Kidney epithelial cell (primary cell): ENCODE measurements at regions not wholly inside any gene's neighbourhood (a gene's known extent, or its start where the extent isn't known, plus 50 kb on each side); places are given as distances from the start of the nearest gene placed in this dataset.
A peak's percentile ranks its signal among the peaks of the same experiment; 100 is the strongest.

Experiments
- DNase-seq: peaks from one replicate; pipeline ENCODE4 v3.0.0-alpha.2; 2010; ENCODE audit warnings: low read depth
- H3K27me3 ChIP-seq: 2 replicates; pipeline ENCODE4 v1.6.0; 2011; ENCODE audit warnings: low read length; ENCODE audit not compliant: control insufficient read depth, insufficient read depth
- H3K36me3 ChIP-seq: 2 replicates; pipeline ENCODE4 v1.5.1; 2011; ENCODE audit warnings: low read length; ENCODE audit not compliant: control insufficient read depth, insufficient read depth
- H3K4me3 ChIP-seq: 2 replicates; pipeline ENCODE4 v1.5.1; 2011; ENCODE audit warnings: low read depth, mild to moderate bottlenecking, control low read depth, low read length
- TF ChIP-seq, protein P1 (sequence below): IDR thresholded peaks from 2 replicates; pipeline ENCODE4 v1.5.1; 2011; ENCODE audit warnings: mild to moderate bottlenecking, moderate library complexity, low read length, control low read depth, inconsistent platforms; ENCODE audit not compliant: insufficient read depth, poor library complexity, severe bottlenecking

DNA sequence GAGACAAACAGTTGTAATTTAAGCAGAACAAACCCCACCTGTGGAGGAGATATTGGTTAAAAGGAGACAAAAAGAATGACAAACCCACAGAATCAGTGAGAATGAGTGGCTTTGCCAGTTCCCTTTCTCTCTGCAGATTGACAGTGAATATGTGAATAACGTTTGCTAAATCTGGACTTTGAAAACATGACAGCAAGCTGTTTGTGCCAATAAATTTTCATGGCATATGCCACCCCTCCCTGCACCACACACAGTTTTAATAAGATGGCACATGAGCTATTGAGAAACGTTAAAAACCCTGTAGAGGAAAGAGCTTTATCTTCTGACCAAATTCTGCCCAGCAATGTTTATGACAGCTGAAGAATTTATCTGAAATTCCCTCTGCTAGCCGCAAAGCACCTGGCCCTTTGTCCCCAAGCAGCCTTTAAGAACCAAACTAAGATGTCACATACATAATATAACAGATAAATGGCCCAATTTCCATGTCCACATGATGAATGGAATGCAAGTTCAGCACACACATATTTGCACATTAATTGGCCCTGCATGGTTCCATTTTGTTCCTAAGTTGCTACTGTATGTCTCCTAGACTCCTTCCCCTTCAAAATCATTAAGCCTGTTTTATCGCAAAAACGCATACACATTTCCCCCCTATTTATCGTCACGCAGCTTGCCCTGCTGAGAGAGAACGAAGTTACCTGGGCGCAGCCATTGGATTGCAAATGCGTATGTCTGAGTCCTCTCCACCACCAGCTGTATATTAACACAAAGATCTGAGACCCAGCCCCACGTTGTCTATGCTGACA is 773.5 kb upstream of the EEF2KMT start:
- Histone ChIP-seq H3K27me3 (no peaks in the 10 kb centered on the region), H3K36me3 (no peaks in the 10 kb centered on the region), H3K4me3 (no peak overlapping the region)
- TF ChIP-seq, protein P1, sequence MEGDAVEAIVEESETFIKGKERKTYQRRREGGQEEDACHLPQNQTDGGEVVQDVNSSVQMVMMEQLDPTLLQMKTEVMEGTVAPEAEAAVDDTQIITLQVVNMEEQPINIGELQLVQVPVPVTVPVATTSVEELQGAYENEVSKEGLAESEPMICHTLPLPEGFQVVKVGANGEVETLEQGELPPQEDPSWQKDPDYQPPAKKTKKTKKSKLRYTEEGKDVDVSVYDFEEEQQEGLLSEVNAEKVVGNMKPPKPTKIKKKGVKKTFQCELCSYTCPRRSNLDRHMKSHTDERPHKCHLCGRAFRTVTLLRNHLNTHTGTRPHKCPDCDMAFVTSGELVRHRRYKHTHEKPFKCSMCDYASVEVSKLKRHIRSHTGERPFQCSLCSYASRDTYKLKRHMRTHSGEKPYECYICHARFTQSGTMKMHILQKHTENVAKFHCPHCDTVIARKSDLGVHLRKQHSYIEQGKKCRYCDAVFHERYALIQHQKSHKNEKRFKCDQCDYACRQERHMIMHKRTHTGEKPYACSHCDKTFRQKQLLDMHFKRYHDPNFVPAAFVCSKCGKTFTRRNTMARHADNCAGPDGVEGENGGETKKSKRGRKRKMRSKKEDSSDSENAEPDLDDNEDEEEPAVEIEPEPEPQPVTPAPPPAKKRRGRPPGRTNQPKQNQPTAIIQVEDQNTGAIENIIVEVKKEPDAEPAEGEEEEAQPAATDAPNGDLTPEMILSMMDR: no peak
- no peak for DNase-seq

DNA sequence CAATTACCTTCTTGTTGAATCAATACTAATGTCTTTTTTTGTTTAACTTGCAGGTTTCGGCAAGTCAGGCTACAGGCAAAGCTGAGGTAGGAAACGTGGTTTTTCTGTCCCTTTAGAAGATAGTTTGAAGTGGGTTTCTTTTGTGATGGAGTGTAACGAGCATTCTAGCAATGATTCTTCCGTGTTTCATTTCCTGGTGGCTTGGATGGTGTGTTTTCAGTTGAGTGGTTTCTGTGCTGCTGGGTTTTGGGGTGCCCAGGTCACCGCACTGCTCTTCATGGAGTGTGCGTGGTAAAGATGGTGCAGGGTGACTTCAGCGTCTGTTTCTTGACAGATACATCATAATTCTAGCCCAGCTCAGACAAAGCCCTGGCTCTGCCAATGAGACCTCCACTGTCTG is 769.7 kb upstream of the EEF2KMT start:
- TF ChIP-seq, protein P1: no peak
- no peak for DNase-seq
- H3K4me3 ChIP-seq: no peak overlapping the region
- no peaks in the 10 kb centered on the region for H3K27me3 ChIP-seq
- no peaks in the 10 kb centered on the region for H3K36me3 ChIP-seq

DNA sequence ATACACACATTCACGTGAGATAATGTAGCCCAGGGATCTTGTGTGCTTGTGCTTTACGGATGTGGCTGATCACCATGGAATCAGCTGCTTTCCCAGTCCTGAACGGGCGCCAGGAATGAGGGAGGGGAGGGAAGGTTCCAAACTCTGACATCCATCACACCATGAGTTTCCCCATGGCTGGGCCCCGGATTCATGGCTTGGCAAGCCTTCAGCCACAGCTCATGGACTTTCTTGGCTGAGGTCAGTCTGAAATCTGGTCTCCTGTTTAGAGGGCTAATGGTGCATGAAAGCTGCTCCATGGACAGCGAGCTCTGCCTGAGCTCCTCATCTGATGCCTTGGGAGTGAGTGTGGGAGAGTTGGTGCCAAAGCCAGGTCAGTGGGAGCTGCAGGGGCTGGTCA is 767.6 kb upstream of the EEF2KMT start:
- Histone ChIP-seq H3K27me3 (no peaks in the 10 kb centered on the region), H3K4me3 (no peak overlapping the region), H3K36me3 (no peaks in the 10 kb centered on the region)
- DNase-seq: peak; percentile 1
- TF ChIP-seq, protein P1: no peak

DNA sequence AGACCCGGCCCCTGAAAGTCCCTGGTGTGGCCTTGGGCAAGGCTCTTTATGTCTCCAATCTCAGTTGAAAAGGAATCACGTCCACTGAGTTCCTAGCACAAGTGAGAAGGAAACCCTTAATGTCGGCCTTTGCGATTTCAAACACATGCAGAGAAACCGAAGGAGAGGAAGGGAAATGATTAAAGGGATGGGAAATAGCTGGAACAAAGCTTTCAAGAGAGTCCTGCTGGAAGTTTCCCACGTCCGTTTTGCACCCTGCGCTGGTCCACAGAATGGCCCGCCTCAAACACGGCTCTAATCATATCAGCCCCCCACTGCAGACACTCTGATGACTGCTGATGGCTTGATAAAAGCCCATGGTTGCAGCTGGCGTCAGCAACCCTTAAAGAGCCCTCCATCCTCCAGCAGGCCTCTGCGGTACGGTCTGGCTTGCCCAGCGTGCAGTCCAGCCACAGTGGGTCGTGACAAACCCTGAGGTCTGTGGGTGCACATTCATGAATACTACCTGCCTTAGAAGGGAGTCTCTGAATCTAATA is 765.5 kb upstream of the EEF2KMT start:
- Histone ChIP-seq H3K4me3 (no peak overlapping the region), H3K27me3 (no peaks in the 10 kb centered on the region), H3K36me3 (no peaks in the 10 kb centered on the region)
- no peak for DNase-seq
- TF ChIP-seq, protein P1: no peak

DNA sequence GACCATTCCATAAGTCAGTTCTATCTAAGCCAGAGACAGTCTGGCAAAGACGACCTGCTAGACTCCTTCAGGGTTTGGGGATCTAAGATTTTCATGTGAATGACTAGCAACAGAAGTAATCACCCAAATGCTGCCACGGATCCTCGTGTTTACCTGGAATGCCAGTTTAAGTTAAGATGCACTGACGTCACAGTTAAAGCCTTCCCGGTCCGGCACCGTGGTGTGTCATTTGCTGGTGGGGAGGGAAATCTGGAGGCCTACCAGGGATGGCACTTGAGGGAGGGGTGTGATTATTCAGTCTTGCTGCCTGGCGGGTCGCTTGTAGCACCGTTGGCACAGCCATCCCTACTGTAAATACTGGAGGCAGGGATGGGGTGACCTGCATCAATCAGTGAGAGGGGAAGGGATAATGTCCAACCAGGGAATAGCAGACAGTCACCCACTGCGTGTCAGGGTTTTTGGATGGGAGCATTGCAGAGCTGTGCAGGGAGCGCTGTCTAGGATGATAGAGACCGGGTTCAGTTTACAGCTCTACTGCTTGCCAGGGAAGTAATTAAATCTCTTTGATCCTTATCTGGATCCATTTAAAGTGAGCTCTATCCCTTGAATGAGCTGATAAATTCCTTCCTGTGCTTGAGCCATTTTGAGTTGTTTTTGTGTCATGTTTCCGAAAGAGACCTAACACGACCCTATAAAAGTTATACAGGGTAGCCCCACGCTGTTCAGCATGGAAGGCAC is 764.7 kb upstream of the EEF2KMT start:
- TF ChIP-seq, protein P1: no peak
- H3K36me3 ChIP-seq: no peaks in the 10 kb centered on the region
- DNase-seq: no peak
- H3K4me3 ChIP-seq: no peak overlapping the region
- no peaks in the 10 kb centered on the region for H3K27me3 ChIP-seq

DNA sequence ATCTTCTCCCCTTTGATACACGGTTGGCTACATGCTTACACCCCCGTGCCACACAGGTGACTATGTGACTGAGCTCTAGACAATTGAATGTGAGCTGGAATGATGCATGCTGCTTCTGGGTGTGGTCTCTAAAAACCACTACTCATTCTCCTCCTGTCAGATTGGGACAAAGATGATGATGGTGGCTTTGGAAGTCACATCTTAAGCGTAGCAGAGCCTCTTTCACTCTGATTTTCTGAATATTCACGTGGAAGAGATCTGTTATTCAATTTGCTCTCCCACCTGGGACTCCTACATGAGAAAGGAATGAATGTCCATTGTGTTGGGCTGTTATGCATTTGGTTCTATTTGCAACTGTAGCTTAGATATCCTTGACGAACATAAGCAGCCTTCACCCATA is 763.6 kb upstream of the EEF2KMT start:
- TF ChIP-seq, protein P1: no peak
- H3K36me3 ChIP-seq: no peaks in the 10 kb centered on the region
- DNase-seq: no peak
- no peak overlapping the region for H3K4me3 ChIP-seq
- no peaks in the 10 kb centered on the region for H3K27me3 ChIP-seq
